Astrocyte of the spinal cord (primary cell): ENCODE measurements at regions not wholly inside any gene's neighbourhood (a gene's known extent, or its start where the extent isn't known, plus 50 kb on each side); places are given as distances from the start of the nearest gene placed in this dataset.

Source experiments
- DNase-seq: peaks from one replicate; pipeline ENCODE4 v3.0.0; 2011; ENCODE audit warnings: low read depth, low spot score
- H3K4me3 ChIP-seq: 2 replicates; pipeline ENCODE4 v1.5.1; 2011; ENCODE audit warnings: low read depth, mild to moderate bottlenecking, low read length, moderate library complexity
- in situ Hi-C: cut with HindIII; loops from 2 replicates; pipeline ENCODE4 v1.10.0; 2017; ENCODE audit warnings: low sequenced_read_pairs
- TF ChIP-seq, protein P1 (sequence below): IDR thresholded peaks from 2 replicates; pipeline ENCODE4 v1.5.1; 2012; ENCODE audit warnings: low read depth, mild to moderate bottlenecking, low read length, inconsistent platforms

DNA sequence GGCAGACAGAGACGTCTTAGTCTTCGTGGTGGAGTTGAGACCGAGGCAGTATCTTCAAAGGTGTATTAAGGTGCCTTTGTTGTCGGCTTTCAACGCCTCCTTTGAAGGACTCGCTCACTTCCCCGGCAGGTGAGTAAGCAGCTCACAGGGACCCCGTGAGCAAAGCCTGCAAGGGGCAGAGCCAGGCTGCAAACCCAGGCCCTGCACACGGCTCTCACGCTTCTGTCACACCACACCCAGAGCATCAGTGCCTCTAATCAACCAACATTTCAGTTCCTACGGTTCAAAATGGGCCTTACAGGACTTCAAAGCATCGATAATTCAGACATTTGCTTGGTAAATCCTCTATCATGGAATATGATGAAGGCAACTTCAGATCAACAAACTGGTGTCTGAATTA is 64.8 kb upstream of the INSIG1 start:
- in situ Hi-C loops = no loop called here

DNA sequence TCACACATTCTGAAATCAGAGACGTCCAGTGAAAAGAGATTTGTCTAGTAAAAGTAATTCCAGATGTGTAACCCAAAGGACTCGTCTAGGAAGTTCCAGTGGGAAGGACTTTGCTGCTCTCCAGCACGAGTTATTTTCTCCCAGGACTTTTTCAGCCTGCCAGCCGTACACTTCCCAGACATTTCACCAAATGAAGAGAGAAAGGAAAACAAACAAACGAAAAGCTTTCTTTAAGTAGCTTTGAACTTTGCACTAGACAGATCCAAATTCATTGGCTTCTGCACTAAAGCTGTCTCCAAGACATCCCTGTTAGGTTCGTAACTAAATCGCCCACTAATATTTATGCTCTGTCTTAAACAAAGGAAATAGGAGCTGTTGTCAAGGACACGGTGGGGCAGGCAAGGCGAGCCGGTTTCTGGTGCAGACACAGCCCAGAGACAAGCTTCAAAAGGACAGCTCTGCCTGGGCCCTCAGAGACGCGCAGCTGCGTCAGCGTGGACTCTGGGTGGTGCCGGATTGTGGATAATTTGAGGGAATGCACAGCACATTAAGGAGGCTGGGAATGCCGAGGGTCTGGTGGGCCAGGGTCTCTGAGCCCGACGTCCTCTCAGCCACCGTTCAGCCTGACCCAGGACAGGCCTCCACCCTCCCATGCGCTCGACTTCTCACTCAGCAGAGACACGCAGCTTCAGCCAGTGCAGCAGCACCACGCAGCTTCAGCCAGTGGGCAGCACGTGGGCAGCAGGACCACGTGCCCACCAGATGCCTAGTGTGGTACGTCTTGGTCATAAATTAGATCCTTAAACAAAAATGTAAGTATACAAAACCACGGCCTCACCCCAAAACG is 64.1 kb upstream of the INSIG1 start:
- H3K4me3 ChIP-seq = no peak overlapping the region
- peak; percentile 61 for DNase-seq
- in situ Hi-C loops = no loop called here
- TF ChIP-seq, protein P1, sequence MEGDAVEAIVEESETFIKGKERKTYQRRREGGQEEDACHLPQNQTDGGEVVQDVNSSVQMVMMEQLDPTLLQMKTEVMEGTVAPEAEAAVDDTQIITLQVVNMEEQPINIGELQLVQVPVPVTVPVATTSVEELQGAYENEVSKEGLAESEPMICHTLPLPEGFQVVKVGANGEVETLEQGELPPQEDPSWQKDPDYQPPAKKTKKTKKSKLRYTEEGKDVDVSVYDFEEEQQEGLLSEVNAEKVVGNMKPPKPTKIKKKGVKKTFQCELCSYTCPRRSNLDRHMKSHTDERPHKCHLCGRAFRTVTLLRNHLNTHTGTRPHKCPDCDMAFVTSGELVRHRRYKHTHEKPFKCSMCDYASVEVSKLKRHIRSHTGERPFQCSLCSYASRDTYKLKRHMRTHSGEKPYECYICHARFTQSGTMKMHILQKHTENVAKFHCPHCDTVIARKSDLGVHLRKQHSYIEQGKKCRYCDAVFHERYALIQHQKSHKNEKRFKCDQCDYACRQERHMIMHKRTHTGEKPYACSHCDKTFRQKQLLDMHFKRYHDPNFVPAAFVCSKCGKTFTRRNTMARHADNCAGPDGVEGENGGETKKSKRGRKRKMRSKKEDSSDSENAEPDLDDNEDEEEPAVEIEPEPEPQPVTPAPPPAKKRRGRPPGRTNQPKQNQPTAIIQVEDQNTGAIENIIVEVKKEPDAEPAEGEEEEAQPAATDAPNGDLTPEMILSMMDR = no peak

More for the DNA sequence above, 64.8 kb upstream of the INSIG1 start:
- no peak overlapping the region for H3K4me3 ChIP-seq
- no peak for DNase-seq
- TF ChIP-seq, protein P1 = no peak

DNA sequence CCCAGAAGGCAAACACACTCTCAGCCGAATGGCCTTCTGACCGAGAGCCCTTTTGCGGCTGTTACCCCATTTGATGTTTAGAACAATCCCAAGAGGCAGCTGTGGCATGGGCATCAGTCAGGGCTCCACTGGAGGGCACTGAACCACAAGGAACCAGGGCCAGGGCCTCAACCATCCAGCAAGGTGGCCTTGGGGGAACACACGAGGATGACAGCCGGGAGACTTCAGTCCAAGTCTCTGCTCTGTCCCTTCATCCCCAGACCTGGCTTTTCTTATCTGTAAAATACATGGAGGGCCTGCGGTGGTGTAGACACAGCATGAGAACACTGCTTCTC is 63.6 kb upstream of the INSIG1 start:
- TF ChIP-seq, protein P1 = no peak
- DNase-seq = no peak
- in situ Hi-C loops = no loop called here
- no peak overlapping the region for H3K4me3 ChIP-seq

DNA sequence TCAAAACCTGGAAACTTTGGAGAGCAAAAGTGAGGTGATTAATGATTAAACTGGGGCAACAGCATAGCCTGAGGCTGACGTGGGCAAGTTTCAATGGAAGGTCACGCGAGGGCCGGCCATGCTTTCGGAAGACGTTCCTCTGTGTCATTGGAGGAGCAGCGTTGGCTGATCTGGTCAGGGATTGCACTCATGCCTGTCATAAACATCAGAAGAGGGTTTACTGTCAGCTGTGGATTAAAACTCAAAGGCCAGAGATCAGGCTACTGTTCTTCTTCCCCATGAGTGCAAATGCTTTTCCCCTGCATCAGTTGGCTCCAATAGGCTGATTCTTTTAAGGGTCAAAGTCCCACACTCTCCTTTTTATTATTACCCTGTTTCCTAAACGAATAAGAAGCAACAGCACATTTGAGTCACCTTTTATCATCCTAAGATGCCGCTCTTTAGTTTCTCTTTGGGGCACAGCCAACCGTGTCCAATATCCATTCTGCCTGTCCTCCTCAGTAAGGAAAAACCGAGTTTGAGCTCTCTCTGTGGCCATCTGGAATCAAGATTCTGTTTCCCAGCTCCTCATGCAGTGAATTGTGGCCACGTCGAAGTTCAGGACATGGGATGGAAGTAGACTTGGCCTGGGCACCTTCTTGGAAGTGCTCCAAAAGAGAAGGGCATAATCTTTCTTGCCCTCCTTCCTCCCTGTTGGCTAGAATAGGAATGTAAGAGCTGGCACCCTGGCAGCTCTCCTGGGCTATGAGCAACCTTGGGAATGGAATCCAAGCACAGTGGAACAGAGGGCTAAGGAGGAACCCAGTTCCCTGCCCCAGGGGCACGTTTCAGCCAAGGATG is 62.5 kb upstream of the INSIG1 start:
- TF ChIP-seq, protein P1 = no peak
- no peak overlapping the region for H3K4me3 ChIP-seq
- in situ Hi-C loops = no loop called here
- DNase-seq = no peak

DNA sequence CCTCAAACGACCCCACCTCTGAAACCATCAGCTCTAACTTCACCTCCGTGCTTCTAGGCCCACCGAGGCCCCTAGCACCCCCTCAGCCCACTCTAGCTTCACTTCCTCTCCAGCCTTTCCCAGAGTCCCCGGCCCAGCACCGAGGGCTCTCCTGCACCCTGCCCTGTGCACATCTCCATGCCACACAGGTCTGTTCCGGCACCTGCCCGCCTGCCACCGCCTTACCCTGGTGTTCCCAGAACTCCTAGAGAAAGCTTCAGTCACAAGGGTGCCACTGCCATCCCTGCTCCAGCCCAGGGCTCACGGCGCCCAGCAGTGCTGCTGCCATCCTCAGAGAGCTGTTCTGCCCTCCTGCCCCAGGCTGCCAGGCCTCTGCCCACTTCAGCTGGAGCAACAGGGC is 61.3 kb upstream of the INSIG1 start:
- in situ Hi-C loops = no loop called here
- H3K4me3 ChIP-seq = no peak overlapping the region
- TF ChIP-seq, protein P1 = no peak
- no peak for DNase-seq

DNA sequence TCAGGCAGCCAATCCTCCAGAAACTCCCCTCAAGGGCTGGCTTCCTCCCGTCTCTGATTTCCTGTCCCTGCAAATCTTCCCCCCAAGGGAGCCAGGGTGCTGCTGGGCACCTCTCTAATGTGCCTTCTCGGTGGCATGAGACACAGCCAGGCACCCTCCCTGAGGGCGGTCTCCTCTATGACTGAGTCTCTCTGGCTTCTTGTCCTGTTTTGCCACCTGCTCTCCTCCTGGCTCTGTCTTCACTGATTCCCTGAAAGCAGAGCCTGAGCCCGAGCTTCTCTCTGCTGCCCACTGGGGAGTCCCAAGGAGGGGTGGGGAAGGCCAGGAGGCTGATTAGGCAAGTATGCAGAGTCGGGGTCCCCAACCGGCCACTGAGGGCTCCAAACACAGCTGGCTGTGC is 60.4 kb upstream of the INSIG1 start:
- TF ChIP-seq, protein P1 = no peak
- DNase-seq = no peak
- in situ Hi-C loops = no loop called here
- no peak overlapping the region for H3K4me3 ChIP-seq
